CD14-positive monocyte (primary cell): ENCODE measurements at regions not wholly inside any gene's neighbourhood (a gene's known extent, or its start where the extent isn't known, plus 50 kb on each side); places are given as distances from the start of the nearest gene placed in this dataset.
A peak's percentile ranks its signal among the peaks of the same experiment; 100 is the strongest.

ENCODE experiments used
- DNase-seq, 3 donors: peaks; one replicate each; pipeline ENCODE4 v3.0.0-alpha.2; 2011 to 2022
- H2AFZ ChIP-seq: 2 replicates; pipeline ENCODE4 v1.6.0; 2012; ENCODE audit warnings: mild to moderate bottlenecking, low read depth, low read length, inconsistent platforms; ENCODE audit not compliant: insufficient read depth, poor library complexity, severe bottlenecking
- H3K27ac ChIP-seq, 2 donors: 1 replicate in 1 of 2; 2 replicates in 1 of 2; pipeline ENCODE4 v1.5.1; 2012 to 2013; ENCODE audit warnings: low read length in 2 of 2, control low read depth in 1 of 2, inconsistent platforms in 1 of 2, low read depth in 1 of 2, mild to moderate bottlenecking in 1 of 2
- H3K27me3 ChIP-seq, 2 donors: one replicate each; pipeline versions ENCODE4 v1.6.0 to v1.6.1; 2011 to 2013; ENCODE audit warnings: low read length in 2 of 2; ENCODE audit not compliant: control insufficient read depth in 2 of 2, insufficient read depth in 2 of 2
- H3K36me3 ChIP-seq, 2 donors: replicated peaks in 1 of 2; 1 replicate in 1 of 2; 2 replicates in 1 of 2; pipeline versions ENCODE4 v1.5.1 to v1.6.1; 2012 to 2013; ENCODE audit warnings: low read length in 2 of 2, control low read depth in 1 of 2, inconsistent platforms in 1 of 2, mild to moderate bottlenecking in 1 of 2; ENCODE audit not compliant: insufficient read depth in 2 of 2, control insufficient read depth in 1 of 2
- H3K4me1 ChIP-seq, 2 donors: 1 replicate in 1 of 2; 2 replicates in 1 of 2; pipeline versions ENCODE4 v1.5.1 to v1.6.1; 2012 to 2013; ENCODE audit warnings: low read length in 2 of 2, control low read depth in 1 of 2, inconsistent platforms in 1 of 2, mild to moderate bottlenecking in 1 of 2, moderate library complexity in 1 of 2; ENCODE audit not compliant: insufficient read depth in 2 of 2, control insufficient read depth in 1 of 2
- H3K4me2 ChIP-seq: replicated peaks from 2 replicates; pipeline ENCODE3; 2012; ENCODE audit warnings: low read length, moderate library complexity, mild to moderate bottlenecking; ENCODE audit not compliant: poor library complexity, severe bottlenecking; ENCODE audit errors: extremely low read depth
- H3K4me3 ChIP-seq, 3 experiments: fragments of 200-600 bp in 1 of 3; sonication (generic) in 1 of 3; replicated peaks in 1 of 3; 1 replicate in 2 of 3; 2 replicates in 1 of 3; pipeline ENCODE4 v1.5.1; 2011 to 2013; ENCODE audit warnings: low read length in 3 of 3, mild to moderate bottlenecking in 3 of 3, control low read depth in 2 of 3, low read depth in 2 of 3, inconsistent platforms in 1 of 3, moderate library complexity in 1 of 3
- H3K79me2 ChIP-seq: 2 replicates; pipeline ENCODE4 v1.6.0; 2012; ENCODE audit warnings: mild to moderate bottlenecking, control low read depth, inconsistent platforms, low read length, moderate library complexity; ENCODE audit not compliant: insufficient read depth
- H3K9ac ChIP-seq: 2 replicates; pipeline ENCODE4 v1.6.0; 2017; ENCODE audit warnings: low read length, mild to moderate bottlenecking; ENCODE audit not compliant: insufficient read depth, poor library complexity, severe bottlenecking
- H3K9me3 ChIP-seq, 2 donors: replicated peaks in 1 of 2; 1 replicate in 1 of 2; 2 replicates in 1 of 2; pipeline versions ENCODE4 v1.5.1 to v1.6.1; 2012 to 2013; ENCODE audit warnings: low read length in 2 of 2, control low read depth in 1 of 2; ENCODE audit not compliant: control insufficient read depth in 1 of 2, insufficient read depth in 1 of 2
- H4K20me1 ChIP-seq: 2 replicates; pipeline ENCODE4 v1.6.0; 2012; ENCODE audit warnings: mild to moderate bottlenecking, low read length, control low read depth, moderate library complexity; ENCODE audit not compliant: insufficient read depth
- H3K27ac Mint-ChIP-seq, 7 donors: one replicate each; pipeline ENCODE4 v1.8.0; 2020; ENCODE audit warnings: mild to moderate bottlenecking in 7 of 7, mixed read lengths in 7 of 7, moderate library complexity in 6 of 7, inconsistent platforms in 2 of 7
- H3K27me3 Mint-ChIP-seq, 3 donors: one replicate each; pipeline ENCODE4 v1.8.0; 2021 to 2022; ENCODE audit warnings: low read depth in 3 of 3, mild to moderate bottlenecking in 3 of 3, mixed read lengths in 3 of 3, moderate library complexity in 3 of 3, inconsistent platforms in 1 of 3
- H3K36me3 Mint-ChIP-seq, 2 donors: one replicate each; pipeline ENCODE4 v1.8.0; 2020; ENCODE audit warnings: mixed read lengths in 2 of 2, inconsistent platforms in 1 of 2, mild to moderate bottlenecking in 1 of 2
- H3K4me1 Mint-ChIP-seq: one replicate; pipeline ENCODE4 v1.8.0; 2020; ENCODE audit warnings: mild to moderate bottlenecking, mixed read lengths
- H3K4me3 Mint-ChIP-seq, 2 donors: one replicate each; pipeline ENCODE4 v1.8.0; 2020; ENCODE audit warnings: mild to moderate bottlenecking in 2 of 2, mixed read lengths in 2 of 2, moderate library complexity in 1 of 2
- H3K9me3 Mint-ChIP-seq, 7 donors: one replicate each; pipeline ENCODE4 v1.8.0; 2020 to 2022; ENCODE audit warnings: mixed read lengths in 7 of 7, mild to moderate bottlenecking in 6 of 7, moderate library complexity in 6 of 7, inconsistent platforms in 2 of 7
- CTCF ChIP-seq: fragments of 200-600 bp; IDR thresholded peaks from one replicate; pipeline ENCODE4 v1.8.0; 2022; ENCODE audit warnings: antibody characterized with exemption, mild to moderate bottlenecking
- WGBS: methylation state at CpG from one replicate; pipeline ENCODE4 v1.1.5; 2013; ENCODE audit warnings: missing lambda C conversion rate; ENCODE audit not compliant: insufficient coverage; 5-methylcytosine and 5-hydroxymethylcytosine counted together
- intact Hi-C, 2 donors: fragments of 100-400 bp; cut with micrococcal nuclease; formaldehyde crosslinking; loops; one replicate each; pipeline versions ENCODE4 v1.15.0 to v1.15.1; 2023

DNA sequence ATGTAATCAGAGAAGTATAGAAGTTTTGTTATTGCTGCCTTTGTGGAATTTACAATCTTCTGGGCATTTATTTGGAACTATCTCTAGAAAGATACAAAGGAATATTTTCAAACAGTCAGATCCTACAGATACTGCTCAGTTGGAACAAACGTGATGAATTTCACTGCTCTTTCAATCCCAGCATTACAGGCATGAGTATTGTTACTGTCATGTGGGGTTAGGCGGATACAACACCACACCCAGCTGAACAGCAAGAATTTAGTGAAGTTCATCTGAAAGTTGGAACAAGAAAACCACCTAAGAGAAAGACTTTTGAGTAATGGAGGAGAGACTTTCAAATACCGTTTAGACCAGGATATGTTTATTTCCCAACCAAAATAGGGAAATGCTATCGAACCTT lies 123.3 kb upstream of the PLXNC1 start:
- no peaks in the 10 kb centered on the region for H4K20me1 ChIP-seq
- Mint-ChIP-seq H3K4me3 (no peak overlapping the region), H3K27ac (no peak overlapping the region), H3K9me3 (peaks cover 3 to 14% (median 6%) of the 10 kb centered on the region in 7 donors), H3K36me3 (peaks cover 0 to 3% of the 10 kb centered on the region in 2 donors), H3K27me3 (no peaks in the 10 kb centered on the region), H3K4me1 (peaks cover 28% of the 10 kb centered on the region)
- no peak for DNase-seq
- H3K4me2 ChIP-seq: no peak overlapping the region
- TF ChIP-seq CTCF: no peak
- no peaks in the 10 kb centered on the region for H3K36me3 ChIP-seq
- H3K79me2 ChIP-seq: no peaks in the 10 kb centered on the region
- no peak overlapping the region for H3K27ac ChIP-seq
- no peak overlapping the region for H3K4me3 ChIP-seq
- peaks cover 0 to 7% of the 10 kb centered on the region in 2 donors for H3K9me3 ChIP-seq
- intact Hi-C loops: no loop called here
- H3K27me3 ChIP-seq: no peaks in the 10 kb centered on the region
- H2AFZ ChIP-seq: no peak overlapping the region
- H3K9ac ChIP-seq: no peak overlapping the region
- WGBS: no CpG with 5 or more reads among the region's 4 CpGs
- H3K4me1 ChIP-seq: peaks cover 7 to 22% of the 10 kb centered on the region in 2 donors

GRCh38 chr12:94025756-94026155 lies 122.6 kb upstream of the PLXNC1 start:
- WGBS: no CpG with 5 or more reads among the region's 1 CpG
- Histone ChIP-seq H4K20me1 (no peaks in the 10 kb centered on the region), H2AFZ (no peak overlapping the region), H3K4me1 (peaks cover 7 to 17% of the 10 kb centered on the region in 2 donors), H3K79me2 (no peaks in the 10 kb centered on the region), H3K36me3 (no peaks in the 10 kb centered on the region), H3K9ac (no peak overlapping the region), H3K4me3 (no peak overlapping the region), H3K4me2 (peak overlapping the region; percentile 2), H3K9me3 (peaks cover 0 to 7% of the 10 kb centered on the region in 2 donors), H3K27ac (peak overlapping the region in 1 of 2 donors; percentile 25), H3K27me3 (no peaks in the 10 kb centered on the region)
- Mint-ChIP-seq H3K4me1 (peaks cover 21% of the 10 kb centered on the region), H3K9me3 (peaks cover 3 to 14% (median 6%) of the 10 kb centered on the region in 7 donors), H3K36me3 (peaks cover 0 to 3% of the 10 kb centered on the region in 2 donors), H3K27me3 (no peaks in the 10 kb centered on the region), H3K4me3 (peak overlapping the region in 1 of 2 donors; percentile 67), H3K27ac (peak overlapping the region in 4 of 7 donors; percentile 15 to 85 (median 32))
- TF ChIP-seq CTCF: no peak
- peak; percentile 46 to 51 (median 48) for DNase-seq
- intact Hi-C loops: no loop called here
